Neural crest cell (in vitro differentiated cells): ENCODE measurements at regions not wholly inside any gene's neighbourhood (a gene's known extent, or its start where the extent isn't known, plus 50 kb on each side); places are given as distances from the start of the nearest gene placed in this dataset.
"Not testable (repeated sequence)": the region's sequence is repeated elsewhere in the genome, so short reads cannot be mapped to it uniquely, and the experiment has no call there.

ENCODE experiments used
- DNase-seq: peaks from one replicate; pipeline ENCODE4 v3.0.0; 2021; ENCODE audit warnings: low read depth, mixed read lengths, low spot score
- H3K27ac Mint-ChIP-seq: one replicate; pipeline ENCODE4 v1.8.0; 2021; ENCODE audit warnings: mild to moderate bottlenecking, mixed read lengths; ENCODE audit not compliant: unreplicated experiment
- H3K27me3 Mint-ChIP-seq: 2 replicates; pipeline ENCODE4 v1.8.0; 2021; ENCODE audit warnings: low read depth, mild to moderate bottlenecking, mixed read lengths
- H3K36me3 Mint-ChIP-seq: 2 replicates; pipeline ENCODE4 v1.8.0; 2021; ENCODE audit warnings: low read depth, mild to moderate bottlenecking, mixed read lengths
- H3K4me1 Mint-ChIP-seq: 2 replicates; pipeline ENCODE4 v1.8.0; 2021; ENCODE audit warnings: mixed read lengths
- H3K4me3 Mint-ChIP-seq: one replicate; pipeline ENCODE4 v1.8.0; 2021; ENCODE audit warnings: mild to moderate bottlenecking, mixed read lengths
- H3K9me3 Mint-ChIP-seq: 2 replicates; pipeline ENCODE4 v1.8.0; 2021; ENCODE audit warnings: mixed read lengths
- TF ChIP-seq, protein P1 (sequence below): fragments of 200-600 bp; sonication (generic); conservative IDR thresholded peaks from 2 replicates; pipeline ENCODE4 v1.5.0; 2021; ENCODE audit warnings: antibody characterized with exemption, mild to moderate bottlenecking

DNA sequence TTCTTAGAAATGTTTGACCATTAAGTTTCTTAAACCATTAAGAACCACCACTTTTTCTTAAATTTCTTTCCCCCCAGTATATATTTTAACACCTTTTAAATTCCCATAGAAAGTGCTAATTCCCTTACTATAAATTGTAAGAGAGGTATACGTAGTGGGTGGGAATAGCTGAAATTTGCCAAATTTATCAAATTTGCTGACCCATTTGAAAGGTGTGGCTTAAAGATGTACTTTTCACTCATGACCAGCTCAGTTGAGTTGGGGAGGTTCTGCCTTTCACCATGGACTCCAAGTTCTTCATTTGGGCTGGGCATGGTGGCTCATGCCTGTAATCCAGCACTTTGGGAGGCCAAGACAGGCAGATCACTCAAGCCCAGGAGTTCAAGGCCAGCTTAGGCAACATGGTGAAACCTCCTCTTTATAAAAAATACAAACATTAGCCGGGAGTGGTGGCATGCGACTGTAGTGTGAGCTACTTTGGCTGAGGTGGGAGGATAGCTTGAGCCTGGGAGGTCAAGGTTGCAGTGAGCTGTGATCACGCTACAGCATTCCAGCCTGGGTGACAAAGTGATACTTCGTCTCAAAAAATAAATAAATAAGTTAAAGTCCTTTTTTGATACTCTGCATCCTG, 133.2 kb downstream of the MRPL57 start:
- Mint-ChIP-seq H3K36me3 (no peaks in the 10 kb centered on the region), H3K27ac (no peak overlapping the region), H3K4me1 (no peaks in the 10 kb centered on the region), H3K9me3 (no peaks in the 10 kb centered on the region), H3K4me3 (no peak overlapping the region), H3K27me3 (no peaks in the 10 kb centered on the region)
- DNase-seq: no peak
- TF ChIP-seq, protein P1, sequence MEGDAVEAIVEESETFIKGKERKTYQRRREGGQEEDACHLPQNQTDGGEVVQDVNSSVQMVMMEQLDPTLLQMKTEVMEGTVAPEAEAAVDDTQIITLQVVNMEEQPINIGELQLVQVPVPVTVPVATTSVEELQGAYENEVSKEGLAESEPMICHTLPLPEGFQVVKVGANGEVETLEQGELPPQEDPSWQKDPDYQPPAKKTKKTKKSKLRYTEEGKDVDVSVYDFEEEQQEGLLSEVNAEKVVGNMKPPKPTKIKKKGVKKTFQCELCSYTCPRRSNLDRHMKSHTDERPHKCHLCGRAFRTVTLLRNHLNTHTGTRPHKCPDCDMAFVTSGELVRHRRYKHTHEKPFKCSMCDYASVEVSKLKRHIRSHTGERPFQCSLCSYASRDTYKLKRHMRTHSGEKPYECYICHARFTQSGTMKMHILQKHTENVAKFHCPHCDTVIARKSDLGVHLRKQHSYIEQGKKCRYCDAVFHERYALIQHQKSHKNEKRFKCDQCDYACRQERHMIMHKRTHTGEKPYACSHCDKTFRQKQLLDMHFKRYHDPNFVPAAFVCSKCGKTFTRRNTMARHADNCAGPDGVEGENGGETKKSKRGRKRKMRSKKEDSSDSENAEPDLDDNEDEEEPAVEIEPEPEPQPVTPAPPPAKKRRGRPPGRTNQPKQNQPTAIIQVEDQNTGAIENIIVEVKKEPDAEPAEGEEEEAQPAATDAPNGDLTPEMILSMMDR: no peak

DNA sequence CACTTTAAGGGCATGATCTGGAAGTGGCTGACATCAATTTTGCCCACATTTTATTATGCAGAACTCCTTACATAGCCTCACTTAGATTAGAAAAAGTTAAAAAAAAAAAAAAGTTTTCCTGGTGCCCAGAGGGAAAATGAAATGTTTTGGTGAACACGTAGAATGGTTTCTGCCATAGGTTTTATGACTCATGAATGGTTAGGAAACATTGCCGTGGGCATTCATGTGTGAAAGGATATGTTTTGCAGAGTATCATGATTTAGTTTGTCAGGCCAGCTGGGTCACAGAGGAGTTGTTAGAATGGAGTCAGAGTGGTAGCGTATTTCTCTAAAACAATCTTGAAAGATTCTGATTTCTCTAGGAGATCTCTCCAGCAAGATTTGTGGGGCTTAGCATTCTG, 133.8 kb downstream of the MRPL57 start:
- no peaks in the 10 kb centered on the region for H3K36me3 Mint-ChIP-seq
- no peaks in the 10 kb centered on the region for H3K4me1 Mint-ChIP-seq
- TF ChIP-seq, protein P1: no peak
- no peak overlapping the region for H3K4me3 Mint-ChIP-seq
- no peaks in the 10 kb centered on the region for H3K9me3 Mint-ChIP-seq
- no peak overlapping the region for H3K27ac Mint-ChIP-seq
- DNase-seq: no peak
- H3K27me3 Mint-ChIP-seq: no peaks in the 10 kb centered on the region

DNA sequence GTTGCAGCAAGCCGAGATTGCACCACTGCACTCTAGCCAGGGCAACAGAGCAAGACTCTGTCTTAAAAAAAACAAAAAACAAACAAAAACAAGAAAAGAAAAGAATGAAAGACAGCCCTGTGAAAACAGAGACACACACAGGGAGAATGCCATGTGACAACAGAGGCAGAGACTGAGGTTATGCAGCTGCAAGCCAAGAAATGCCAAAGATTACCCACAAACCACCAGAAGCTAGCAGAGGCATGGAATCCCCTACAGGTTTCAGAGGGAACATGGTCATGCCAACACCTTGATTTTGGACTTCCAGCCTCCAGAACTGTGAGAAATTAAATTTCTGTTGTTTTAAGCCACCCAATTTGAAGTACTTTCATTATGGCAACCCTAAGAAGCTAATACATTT, 138.5 kb downstream of the MRPL57 start:
- not testable (repeated sequence) for H3K27ac Mint-ChIP-seq, DNase-seq, H3K4me3 Mint-ChIP-seq

DNA sequence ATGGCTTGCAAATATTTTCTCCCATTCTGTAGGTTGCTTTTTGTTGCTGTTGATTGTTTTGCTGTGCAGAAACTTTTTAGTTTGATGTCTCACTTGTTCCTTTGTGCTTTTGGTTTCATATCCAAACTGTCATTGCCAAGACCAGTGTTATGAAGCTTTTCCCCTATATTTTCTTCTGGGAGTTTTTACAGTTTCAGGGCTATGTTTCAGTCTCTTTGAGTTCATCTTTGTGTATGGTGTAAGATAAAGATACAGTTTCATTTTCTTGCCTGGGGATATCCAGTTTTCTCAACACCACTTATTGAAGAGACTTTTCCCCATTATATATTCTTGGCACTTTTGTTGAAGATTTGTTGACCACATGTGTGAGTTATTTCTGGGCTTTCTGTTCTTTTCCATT, 139.9 kb downstream of the MRPL57 start:
- Mint-ChIP-seq H3K4me1 (no peaks in the 10 kb centered on the region), H3K36me3 (peaks cover 4% of the 10 kb centered on the region), H3K9me3 (no peaks in the 10 kb centered on the region), H3K27me3 (no peaks in the 10 kb centered on the region), H3K4me3 (no peak overlapping the region), H3K27ac (no peak overlapping the region)
- no peak for DNase-seq
- TF ChIP-seq, protein P1: no peak

More for the DNA sequence above, 138.5 kb downstream of the MRPL57 start:
- not testable (repeated sequence) for H3K27me3 Mint-ChIP-seq, H3K9me3 Mint-ChIP-seq, H3K36me3 Mint-ChIP-seq, H3K4me1 Mint-ChIP-seq

DNA sequence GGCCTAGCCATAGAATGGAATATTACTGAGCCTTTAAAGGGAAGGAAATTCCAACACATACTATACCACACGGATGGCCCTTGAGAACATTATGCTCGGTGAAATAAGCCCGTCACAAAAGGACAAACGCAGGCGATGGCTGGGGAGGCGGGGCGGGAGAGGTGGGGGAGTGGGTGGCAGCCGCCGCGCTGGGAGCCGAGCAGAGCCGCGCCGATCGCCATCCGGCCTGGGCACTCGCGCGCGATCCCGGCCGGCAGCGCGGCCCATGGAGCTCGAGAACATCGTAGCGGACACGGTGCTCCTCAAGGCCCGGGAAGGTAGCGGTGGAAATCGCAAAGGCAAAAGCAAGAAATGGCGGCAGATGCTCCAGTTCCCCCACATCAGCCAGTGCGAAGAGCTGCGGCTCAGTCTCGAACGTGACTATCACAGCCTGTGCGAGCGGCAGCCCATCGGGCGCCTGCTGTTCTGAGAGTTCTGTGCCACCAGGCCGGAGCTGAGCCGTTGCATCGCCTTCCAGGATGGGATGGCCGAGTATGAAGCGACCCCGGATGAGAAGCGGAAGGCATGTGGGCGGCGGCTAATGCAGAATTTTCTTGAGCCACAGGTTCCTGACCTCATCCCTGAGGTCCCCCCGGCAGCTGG, 140.1 kb downstream of the ZDHHC20 start:
- no peaks in the 10 kb centered on the region for H3K27me3 Mint-ChIP-seq
- no peak overlapping the region for H3K4me3 Mint-ChIP-seq
- H3K36me3 Mint-ChIP-seq: peaks cover 4% of the 10 kb centered on the region

More for the DNA sequence above, 140.1 kb downstream of the ZDHHC20 start:
- Mint-ChIP-seq H3K9me3 (no peaks in the 10 kb centered on the region), H3K4me1 (no peaks in the 10 kb centered on the region), H3K27ac (no peak overlapping the region)
- TF ChIP-seq, protein P1: no peak
- DNase-seq: no peak
